ENCODE measurements at regions not wholly inside any gene's neighbourhood (a gene's known extent, or its start where the extent isn't known, plus 50 kb on each side); places are given as distances from the start of the nearest gene placed in this dataset.

DNA sequence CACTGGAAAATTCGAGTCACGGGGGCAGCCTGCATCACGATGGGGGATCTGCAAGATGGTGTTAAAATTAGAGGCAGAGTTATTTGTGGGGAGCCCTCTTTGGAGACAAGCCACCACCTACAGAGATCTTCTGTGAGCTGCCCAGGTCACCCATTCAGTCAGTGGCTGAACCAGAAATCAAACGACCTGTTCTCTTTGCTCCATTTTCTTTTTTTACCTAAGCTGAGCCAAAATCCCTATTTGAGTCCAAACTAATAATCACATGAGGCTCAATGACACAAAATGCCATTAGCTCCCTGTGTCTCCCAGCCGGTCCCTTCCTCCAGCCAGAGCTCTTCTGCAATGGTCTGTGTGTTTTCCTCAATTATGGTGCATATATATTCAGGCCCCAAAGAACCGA, 394.2 kb downstream of the AGTPBP1 start:
- Histone ChIP-seq H3K27ac (ENCODE audit: low read length) (no peak overlapping the region), H3K9ac (ENCODE audit: low read length) (no peak overlapping the region), H3K36me3 (ENCODE audit: insufficient read depth, low read length) (no peaks in the 10 kb centered on the region), H3K9me2 (ENCODE audit: insufficient read depth, low read length) (no peaks in the 10 kb centered on the region), H3K9me3 (ENCODE audit: low read length) (no peaks in the 10 kb centered on the region), H3K27me3 (ENCODE audit: insufficient read depth, low read depth, low read length) (no peaks in the 10 kb centered on the region), H4K20me1 (ENCODE audit: insufficient read depth) (no peaks in the 10 kb centered on the region), H3K79me2 (replicated peaks; ENCODE audit: insufficient read depth, low read length) (no peaks in the 10 kb centered on the region), H3K4me3 (ENCODE audit: low read length) (no peak overlapping the region), H3F3A (ENCODE audit: insufficient read depth, low read length, poor library complexity, severe bottlenecking) (no peaks in the 10 kb centered on the region), H2AFZ (ENCODE audit: low read depth, low read length) (no peak overlapping the region), H3K4me2 (ENCODE audit: low read length) (no peak overlapping the region)
- TF ChIP-seq CTCF (IDR thresholded peaks at IDR 0.05; ENCODE audit: poor library complexity, severe bottlenecking), result no peak
- TF ChIP-seq TAF1 (IDR thresholded peaks at IDR 0.05; ENCODE audit: low read depth), result no peak
- TF ChIP-seq EZH2 (IDR thresholded peaks at IDR 0.05; ENCODE audit: borderline replicate concordance, insufficient read depth, low read length, poor library complexity, severe bottlenecking), result no peak
- TF ChIP-seq, protein P1, sequence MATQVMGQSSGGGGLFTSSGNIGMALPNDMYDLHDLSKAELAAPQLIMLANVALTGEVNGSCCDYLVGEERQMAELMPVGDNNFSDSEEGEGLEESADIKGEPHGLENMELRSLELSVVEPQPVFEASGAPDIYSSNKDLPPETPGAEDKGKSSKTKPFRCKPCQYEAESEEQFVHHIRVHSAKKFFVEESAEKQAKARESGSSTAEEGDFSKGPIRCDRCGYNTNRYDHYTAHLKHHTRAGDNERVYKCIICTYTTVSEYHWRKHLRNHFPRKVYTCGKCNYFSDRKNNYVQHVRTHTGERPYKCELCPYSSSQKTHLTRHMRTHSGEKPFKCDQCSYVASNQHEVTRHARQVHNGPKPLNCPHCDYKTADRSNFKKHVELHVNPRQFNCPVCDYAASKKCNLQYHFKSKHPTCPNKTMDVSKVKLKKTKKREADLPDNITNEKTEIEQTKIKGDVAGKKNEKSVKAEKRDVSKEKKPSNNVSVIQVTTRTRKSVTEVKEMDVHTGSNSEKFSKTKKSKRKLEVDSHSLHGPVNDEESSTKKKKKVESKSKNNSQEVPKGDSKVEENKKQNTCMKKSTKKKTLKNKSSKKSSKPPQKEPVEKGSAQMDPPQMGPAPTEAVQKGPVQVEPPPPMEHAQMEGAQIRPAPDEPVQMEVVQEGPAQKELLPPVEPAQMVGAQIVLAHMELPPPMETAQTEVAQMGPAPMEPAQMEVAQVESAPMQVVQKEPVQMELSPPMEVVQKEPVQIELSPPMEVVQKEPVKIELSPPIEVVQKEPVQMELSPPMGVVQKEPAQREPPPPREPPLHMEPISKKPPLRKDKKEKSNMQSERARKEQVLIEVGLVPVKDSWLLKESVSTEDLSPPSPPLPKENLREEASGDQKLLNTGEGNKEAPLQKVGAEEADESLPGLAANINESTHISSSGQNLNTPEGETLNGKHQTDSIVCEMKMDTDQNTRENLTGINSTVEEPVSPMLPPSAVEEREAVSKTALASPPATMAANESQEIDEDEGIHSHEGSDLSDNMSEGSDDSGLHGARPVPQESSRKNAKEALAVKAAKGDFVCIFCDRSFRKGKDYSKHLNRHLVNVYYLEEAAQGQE (IDR thresholded peaks at IDR 0.05; ENCODE audit: borderline replicate concordance), result no peak
- no peak for TF ChIP-seq MXI1 (conservative IDR thresholded peaks at IDR 0.05; ENCODE audit: poor library complexity, severe bottlenecking)
- TF ChIP-seq EP300 (conservative IDR thresholded peaks at IDR 0.05; ENCODE audit: poor library complexity, severe bottlenecking), result no peak
- TF ChIP-seq RAD21 (conservative IDR thresholded peaks at IDR 0.05), result no peak
- no peak for TF ChIP-seq POLR2AphosphoS5 (IDR thresholded peaks at IDR 0.05)
- no peak for TF ChIP-seq SMC3 (conservative IDR thresholded peaks at IDR 0.05; ENCODE audit: poor library complexity)

- no peak for TF ChIP-seq MXI1 (conservative IDR thresholded peaks at IDR 0.05; ENCODE audit: poor library complexity, severe bottlenecking)
- TF ChIP-seq POLR2AphosphoS5 (IDR thresholded peaks at IDR 0.05), result no peak
- TF ChIP-seq SMC3 (conservative IDR thresholded peaks at IDR 0.05; ENCODE audit: poor library complexity), result no peak
- TF ChIP-seq RAD21 (conservative IDR thresholded peaks at IDR 0.05), result no peak
- TF ChIP-seq CTCF (IDR thresholded peaks at IDR 0.05; ENCODE audit: poor library complexity, severe bottlenecking), result no peak
- TF ChIP-seq, protein P1 (IDR thresholded peaks at IDR 0.05; ENCODE audit: borderline replicate concordance), result no peak
- no peak for TF ChIP-seq EP300 (conservative IDR thresholded peaks at IDR 0.05; ENCODE audit: poor library complexity, severe bottlenecking)
- TF ChIP-seq EZH2 (IDR thresholded peaks at IDR 0.05; ENCODE audit: borderline replicate concordance, insufficient read depth, low read length, poor library complexity, severe bottlenecking), result no peak
- no peak for TF ChIP-seq TAF1 (IDR thresholded peaks at IDR 0.05; ENCODE audit: low read depth)
- Histone ChIP-seq H3F3A (ENCODE audit: insufficient read depth, low read length, poor library complexity, severe bottlenecking) (no peaks in the 10 kb centered on the region), H3K79me2 (replicated peaks; ENCODE audit: insufficient read depth, low read length) (no peaks in the 10 kb centered on the region), H3K9me3 (ENCODE audit: low read length) (no peaks in the 10 kb centered on the region), H3K36me3 (ENCODE audit: insufficient read depth, low read length) (no peaks in the 10 kb centered on the region), H3K4me2 (ENCODE audit: low read length) (no peak overlapping the region), H3K9ac (ENCODE audit: low read length) (no peak overlapping the region), H3K4me3 (ENCODE audit: low read length) (no peak overlapping the region), H3K9me2 (ENCODE audit: insufficient read depth, low read length) (no peaks in the 10 kb centered on the region), H3K27me3 (ENCODE audit: insufficient read depth, low read depth, low read length) (no peaks in the 10 kb centered on the region), H4K20me1 (ENCODE audit: insufficient read depth) (no peaks in the 10 kb centered on the region), H2AFZ (ENCODE audit: low read depth, low read length) (no peak overlapping the region), H3K27ac (ENCODE audit: low read length) (no peak overlapping the region)
Measured at GRCh38 chr9:85344901-85345300, 396.9 kb downstream of the AGTPBP1 start.
